HG03064 (cell line): ENCODE measurements at regions not wholly inside any gene's neighbourhood (a gene's known extent, or its start where the extent isn't known, plus 50 kb on each side); places are given as distances from the start of the nearest gene placed in this dataset.
"Not testable (repeated sequence)": the region's sequence is repeated elsewhere in the genome, so short reads cannot be mapped to it uniquely, and the experiment has no call there.

Source experiments
- ATAC-seq: cut with Tn5 transposase; IDR thresholded peaks from one replicate; pipeline ENCODE4 v1.9.1; 2021; ENCODE audit warnings: low read depth; ENCODE audit not compliant: unreplicated experiment

DNA sequence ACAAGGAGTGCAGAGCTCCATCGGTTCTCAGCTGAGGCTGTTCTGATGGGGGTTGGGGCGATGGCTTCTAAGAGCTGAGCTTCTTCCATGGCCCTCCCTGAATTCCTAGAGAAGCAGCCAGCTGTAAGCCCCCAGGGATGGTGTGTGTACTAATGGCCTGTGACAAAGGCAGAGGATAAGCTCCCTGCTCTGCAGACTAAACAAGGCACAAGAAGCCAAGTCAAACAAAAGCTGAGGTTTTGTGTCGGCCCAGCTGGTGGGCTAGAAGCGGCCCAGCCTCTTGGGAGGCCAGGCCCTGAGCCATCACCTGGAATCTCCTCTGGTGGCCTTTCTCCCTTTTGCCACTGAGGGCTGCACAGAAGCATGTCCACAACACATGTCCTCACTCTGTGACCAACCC lies 75.0 kb upstream of the XPA start:
- no peak for ATAC-seq

DNA sequence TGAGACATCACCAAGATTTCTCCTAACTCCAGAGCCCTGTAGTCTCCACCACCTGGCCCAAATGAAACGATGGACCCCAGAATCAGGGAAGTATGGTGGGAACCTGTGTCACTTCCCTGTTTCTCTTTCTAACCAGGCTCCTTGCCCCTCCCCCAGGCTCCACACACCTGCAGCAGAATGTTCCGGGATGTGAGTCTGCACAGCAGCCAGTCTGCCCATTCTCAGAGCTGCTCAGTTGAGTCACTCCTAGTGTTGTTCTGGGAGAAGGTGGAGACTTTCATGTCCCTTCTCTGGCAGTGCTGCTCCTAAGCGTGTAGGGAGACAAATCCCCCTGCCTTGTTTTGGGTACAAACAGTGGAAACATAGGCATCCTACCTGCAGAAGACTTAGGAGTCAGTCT lies 76.0 kb upstream of the XPA start:
- ATAC-seq: no peak

DNA sequence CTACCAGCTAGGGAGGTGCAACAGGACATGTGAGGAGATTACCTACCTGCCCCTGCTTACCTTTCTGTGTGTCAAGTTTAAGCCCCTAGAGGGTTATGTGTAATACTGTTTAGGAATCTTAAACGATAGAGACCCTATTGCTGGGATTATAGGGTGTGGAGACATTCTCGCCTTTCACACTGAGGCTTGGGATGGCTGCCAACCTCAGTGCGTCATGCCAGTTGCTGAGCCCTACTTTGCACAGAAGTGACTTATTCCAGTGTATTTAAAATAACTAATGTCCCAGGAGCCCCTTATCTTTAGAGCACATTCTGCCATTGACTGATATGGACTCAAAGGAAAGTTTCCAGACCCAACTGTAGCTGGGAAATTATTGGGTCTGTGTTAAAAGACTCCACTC lies 76.6 kb upstream of the XPA start:
- no peak for ATAC-seq

DNA sequence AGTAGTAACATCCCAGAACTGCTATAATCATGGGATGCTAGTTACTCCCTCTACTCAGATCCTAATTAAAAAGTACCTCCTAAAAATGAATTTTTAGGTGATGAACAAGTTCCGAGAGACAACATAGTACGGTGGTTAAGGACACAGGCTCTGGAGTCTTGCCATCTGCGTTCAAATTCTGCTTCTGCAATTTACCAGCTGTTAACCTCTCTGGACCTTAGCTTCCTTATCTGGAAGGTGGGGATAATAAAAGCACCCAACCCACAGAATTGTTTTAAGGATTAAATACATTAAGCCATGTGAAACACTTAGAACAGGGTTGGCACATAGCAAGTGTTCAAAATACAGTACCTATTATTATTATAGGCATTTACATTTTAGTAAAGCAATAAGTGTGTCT lies 77.5 kb upstream of the XPA start:
- no peak for ATAC-seq

DNA sequence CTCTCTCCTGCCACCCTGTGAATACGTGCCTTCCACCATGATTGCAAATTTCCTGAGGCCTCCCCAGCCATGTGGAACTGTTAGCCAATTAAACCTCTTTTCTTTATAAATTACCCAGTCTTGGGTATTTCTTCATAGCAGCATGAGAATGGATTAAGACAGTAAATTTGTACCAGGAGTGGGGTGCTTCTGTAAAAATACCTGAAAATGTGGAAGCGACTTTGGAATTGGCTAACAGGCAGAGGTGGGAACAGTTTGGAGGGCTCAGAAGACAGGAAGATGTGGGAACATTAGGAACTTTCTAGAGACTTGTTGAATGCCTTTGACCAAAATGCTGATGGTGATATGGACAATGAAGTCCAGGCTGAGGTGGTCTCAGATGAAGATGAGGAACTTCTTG lies 74.3 kb upstream of the FOXE1 start:
- not testable (repeated sequence) for ATAC-seq

DNA sequence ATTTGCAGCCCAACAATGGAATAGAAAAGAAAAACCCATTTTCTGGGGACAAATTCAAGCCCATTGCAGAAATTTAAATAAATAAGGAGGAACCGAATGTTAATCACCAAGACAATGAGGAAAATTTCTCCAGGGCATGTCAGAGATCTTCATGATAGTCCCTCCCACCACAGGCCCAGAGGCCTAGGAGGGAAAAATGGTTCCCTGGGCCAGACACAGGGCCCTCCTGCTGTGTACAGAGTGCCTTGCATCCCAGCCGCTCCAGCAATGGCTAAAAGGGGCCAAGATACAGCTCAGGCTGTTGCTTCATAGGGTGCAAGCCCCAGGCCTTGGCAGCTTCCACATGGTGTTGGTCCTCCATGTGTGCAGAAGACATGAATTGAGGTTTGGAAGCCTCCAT lies 73.4 kb upstream of the FOXE1 start:
- ATAC-seq: no peak

DNA sequence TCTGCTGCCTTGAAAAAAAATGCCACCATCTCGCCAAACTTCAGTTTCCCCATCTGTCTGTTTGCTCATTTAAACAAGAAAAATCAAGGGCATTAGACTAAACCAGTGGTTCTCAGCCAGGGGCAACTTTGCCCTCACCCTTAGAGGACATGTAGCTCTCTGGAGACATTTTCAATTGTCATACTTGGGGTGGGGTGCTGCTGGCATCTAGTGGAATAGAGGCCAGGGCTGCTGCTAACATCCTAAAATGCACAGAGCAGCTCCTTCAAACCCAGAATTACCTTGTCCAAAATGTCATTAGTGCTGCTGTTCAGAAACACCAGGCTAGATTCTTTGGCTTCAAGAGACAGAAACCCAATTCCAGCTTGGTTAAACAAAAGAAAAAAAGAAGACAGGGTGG lies 71.1 kb upstream of the FOXE1 start:
- ATAC-seq: no peak

DNA sequence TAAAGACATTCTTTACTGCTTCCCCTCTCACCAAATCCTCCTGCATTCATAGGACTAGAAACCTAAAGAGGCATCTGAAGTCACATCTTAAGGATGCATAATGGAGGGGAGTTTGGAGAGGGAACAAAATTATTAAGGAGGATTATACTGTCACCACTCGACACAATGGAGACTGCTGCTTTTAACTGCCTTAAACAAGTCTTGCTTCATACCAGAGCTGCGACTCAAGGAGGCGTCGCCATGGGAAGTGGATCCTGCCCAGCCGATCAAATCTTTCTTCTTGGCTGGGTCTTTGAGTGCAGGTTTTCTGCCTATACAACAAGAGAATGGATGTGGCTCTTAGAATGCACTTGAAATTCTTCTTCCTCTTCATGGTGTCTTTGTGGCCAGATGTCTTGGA lies 66.7 kb upstream of the FOXE1 start:
- no peak for ATAC-seq

DNA sequence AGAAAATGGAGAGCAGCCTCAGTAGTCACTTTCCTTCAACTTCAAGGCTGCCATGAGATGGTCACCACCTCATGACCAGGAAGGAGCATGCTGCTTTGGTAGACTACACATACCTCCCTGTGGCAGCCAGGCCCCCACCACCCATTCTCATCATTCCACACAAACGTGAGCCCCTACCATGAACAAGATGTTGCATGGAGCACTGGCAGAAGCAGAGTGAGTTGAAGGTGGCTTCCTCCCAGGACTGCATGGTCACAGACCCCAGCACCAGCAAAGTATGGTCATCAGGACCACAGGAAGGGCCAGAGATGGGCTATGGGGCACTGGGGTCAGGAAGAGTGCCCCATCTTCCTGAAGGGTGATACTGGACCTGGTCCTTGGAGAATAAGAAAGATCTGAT lies 65.5 kb upstream of the FOXE1 start:
- no peak for ATAC-seq

DNA sequence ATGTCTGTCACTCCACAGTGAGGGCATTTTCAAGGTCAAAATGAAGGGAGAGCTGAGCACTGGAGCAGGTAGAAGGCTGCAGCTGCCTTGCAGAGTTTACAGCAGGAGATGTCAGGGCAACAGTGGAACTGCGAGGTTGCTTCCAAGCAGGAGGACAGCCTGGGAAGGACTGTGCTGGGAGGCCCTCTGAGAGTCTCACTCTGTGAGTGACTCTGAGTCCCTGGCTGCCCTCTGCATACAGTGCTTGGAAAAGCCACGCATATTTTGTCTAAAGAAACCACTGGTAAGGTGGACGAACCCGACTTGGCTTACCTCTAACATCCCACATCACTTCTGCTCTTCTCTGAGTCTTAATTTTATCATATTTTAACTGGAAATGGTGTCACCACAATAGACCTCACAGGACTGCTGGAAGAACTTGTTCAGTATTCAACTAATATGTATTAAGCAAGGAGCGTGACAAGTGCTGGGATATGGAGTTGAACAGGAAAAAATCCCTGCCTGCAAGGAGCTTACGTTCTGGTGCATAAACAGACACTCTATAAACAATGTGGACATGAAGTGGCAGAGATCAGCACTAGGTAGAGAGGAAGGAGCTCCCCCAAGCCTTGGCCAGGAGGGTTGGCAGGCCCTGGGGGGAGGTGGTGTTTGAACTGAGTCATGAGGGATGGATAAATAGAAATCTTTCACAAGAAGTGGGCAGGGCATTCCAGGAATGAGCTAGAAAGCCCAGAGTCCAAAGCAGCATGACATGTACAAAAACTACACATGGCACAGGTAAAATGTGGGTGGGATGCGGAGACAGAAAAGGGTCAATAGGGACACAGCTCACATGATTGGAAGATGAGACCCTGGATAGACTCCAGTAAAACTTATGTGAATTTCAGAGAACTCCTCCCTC lies 64.0 kb upstream of the FOXE1 start:
- no peak for ATAC-seq

DNA sequence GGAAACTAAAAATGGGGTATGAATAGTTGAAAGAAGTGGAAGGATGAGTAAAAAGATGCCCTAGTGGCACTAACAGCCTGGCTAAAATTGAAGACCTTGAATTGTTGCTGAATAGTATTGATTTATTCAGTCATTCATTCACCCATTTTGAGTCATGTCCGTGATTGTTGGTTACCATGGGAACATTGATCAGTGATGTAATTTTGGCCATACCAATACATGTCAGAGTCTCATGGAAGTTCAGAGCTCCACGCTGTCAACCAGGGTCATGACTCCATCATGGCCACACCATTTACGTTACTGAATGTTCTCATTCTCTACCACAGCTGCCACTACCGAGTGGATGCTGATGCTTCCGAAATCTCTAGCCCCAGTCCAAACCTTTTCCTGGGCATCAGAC lies 62.5 kb upstream of the FOXE1 start:
- no peak for ATAC-seq

DNA sequence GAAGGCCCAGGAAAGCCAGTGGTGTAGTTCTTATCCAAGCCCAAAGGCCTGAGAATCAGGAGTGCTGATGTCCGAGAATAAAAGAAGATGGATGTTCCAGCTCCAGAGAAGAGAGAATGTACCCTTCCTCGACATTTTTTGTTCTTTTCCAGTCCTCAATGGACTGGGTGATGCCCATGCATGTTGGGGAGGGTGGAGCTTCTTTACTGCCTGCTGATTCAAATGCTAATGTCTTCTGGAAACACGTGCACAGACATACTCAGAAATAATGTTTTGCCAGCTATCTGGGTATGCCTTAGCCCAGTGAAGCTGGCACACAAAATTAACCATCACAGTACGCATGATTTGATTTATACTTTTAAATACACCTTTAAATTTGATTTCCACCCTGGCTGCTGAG lies 61.5 kb upstream of the FOXE1 start:
- ATAC-seq: no peak

DNA sequence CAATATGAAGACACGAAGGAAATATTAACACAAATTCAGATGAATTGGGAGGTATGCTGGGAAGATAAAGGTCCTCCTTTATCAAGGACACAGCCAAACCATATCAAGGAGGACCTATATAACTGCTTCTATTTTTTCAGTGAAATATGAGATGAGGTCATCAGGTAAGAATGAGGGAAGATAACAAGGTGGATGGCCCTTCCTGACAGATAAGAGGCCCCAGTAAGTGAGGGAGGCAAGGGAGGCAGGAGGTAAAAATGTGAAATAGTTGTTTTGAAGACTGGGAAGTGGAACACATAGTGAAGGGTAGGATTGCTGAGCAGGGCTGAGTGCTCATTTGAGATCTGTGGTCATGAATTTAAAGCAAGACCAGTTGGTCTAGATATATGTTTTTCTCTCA lies 60.0 kb upstream of the FOXE1 start:
- ATAC-seq: no peak

DNA sequence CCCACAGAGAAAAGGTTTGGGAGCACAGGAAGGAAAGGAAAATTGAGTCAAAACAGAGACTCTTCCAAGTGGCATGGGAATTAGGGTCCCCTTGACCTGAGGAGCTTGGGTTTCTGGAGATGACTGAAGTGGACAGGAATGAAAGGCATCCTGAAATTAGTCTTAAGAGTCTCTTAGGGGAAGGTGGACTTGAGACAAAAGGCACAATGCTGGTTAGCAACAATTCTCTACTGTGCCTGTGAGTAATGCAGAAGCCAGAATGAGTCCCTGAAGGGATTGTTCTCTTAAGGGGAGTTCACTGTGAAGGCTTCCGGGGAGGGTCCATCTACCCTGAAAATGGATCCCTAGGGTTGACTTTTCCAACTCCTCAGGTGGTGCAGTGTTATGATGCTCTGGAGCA lies 58.4 kb upstream of the FOXE1 start:
- ATAC-seq: no peak

DNA sequence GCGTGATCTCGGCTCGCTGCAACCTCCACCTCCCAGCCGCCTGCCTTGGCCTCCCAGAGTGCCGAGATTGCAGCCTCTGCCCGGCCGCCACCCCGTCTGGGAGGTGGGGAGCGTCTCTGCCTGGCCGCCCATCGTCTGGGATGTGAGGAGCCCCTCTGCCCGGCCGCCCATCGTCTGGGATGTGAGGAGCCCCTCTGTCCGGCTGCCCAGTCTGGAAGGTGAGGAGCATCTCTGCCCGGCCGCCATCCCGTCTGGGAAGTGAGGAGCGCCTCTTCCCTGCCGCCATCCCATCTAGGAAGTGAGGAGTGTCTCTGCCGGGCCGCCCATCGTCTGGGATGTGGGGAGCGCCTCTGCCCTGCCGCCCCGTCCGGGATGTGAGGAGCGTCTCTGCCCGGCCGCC lies 56.9 kb upstream of the FOXE1 start:
- not testable (repeated sequence) for ATAC-seq

DNA sequence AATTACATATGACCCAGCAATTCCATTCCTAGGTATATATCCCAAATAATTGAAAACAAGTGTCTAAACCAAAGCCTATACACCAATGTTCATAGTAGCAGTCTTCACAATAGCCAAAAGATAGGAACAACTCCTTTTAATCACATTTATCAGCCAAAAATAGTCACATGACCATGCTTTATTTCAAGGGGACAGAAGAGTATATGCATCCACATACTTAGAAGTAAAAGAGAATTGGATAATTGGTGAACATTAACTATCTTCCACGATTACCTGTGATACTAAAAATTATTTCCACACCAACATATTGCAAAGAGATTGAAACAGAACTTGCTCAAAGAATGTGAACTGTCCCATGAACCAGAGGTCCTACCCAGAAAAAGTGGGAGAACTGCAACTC lies 51.8 kb upstream of the FOXE1 start:
- ATAC-seq: no peak

DNA sequence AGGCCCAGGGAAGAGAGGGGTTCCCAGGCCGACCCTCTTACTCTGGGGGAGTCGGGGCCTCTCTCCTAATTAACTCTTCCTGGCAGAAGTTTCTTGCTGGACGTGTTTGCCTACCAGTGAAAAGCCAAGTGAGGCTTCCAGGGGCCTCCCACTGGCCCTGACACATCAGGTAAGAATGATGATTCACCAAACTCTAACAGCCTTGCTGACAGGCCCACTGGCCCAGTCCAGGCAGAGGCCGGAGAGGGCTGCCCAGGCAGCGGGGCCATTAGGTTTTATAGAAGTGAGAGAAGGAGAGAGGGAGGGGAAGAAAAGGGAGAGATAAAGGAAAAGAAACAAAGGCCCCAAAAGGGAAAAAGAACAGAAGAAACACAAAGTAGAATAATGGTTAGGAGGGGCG lies 50.8 kb upstream of the FOXE1 start:
- no peak for ATAC-seq

DNA sequence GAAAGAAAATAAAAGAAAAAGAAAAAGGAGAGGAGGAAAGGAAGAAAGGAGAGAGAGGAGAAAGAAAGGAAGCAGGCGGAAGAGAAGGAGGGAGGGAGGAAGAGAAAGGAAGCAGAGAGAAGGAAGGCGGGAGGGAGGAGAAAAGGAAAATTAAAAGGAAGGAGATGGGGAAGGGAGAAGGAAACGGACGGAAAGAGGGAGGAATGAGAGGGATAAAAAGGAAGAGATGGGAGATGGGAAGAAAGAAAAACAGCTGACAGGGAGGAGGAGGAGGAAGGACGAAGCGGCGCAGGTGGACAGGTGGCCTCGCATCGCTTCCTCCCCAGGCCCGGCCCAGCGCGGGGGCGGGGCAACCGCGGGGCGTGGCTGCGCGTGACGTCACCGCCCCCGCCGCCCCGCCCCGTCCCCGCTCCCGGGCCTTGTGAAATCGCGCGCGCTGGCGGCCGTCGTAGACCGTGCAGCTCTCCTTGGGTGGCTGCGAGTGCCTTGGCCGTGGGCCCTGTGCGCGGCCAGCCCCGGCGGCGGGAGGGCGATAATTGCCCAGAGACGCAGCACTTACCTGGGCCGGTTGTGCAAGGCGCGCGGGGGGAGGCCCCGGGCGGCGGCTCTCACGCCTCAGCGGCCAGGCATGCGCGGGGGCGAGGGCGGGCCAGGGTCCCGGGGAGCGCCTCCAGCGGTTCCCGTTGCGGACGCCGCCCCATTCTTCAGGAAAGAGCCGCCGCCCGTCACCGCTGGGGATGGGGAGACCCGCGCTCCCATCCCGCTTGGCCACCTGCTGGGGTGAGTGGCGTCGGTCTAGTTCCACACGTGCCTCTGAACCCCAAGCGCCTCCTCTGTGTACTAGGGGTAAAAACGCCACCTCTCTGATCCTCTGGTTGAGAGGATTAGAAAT lies 49.6 kb upstream of the FOXE1 start:
- peak; percentile 93 for ATAC-seq
